Upper lobe of left lung (tissue), 6 donors: ENCODE measurements at regions not wholly inside any gene's neighbourhood (a gene's known extent, or its start where the extent isn't known, plus 50 kb on each side); places are given as distances from the start of the nearest gene placed in this dataset.

ENCODE experiments used
- ATAC-seq, 2 donors: fragments of 200-7000 bp; cut with Tn5 transposase; one replicate each; pipeline ENCODE4 v1.9.1; 2022; ENCODE audit warnings: mild to moderate bottlenecking in 2 of 2, moderate library complexity in 2 of 2; ENCODE audit not compliant: low FRiP score in 2 of 2
- DNase-seq, 2 donors: peaks; one replicate each; pipeline ENCODE4 v3.0.0-alpha.2; 2019 to 2020
- H3K27ac ChIP-seq, 4 donors: fragments of 200-600 bp; sonication (generic); one replicate each; pipeline ENCODE4 v1.5.1; 2016 to 2019
- H3K27me3 ChIP-seq, 4 donors: fragments of 200-600 bp; sonication (generic); one replicate each; pipeline ENCODE4 v1.5.1; 2017 to 2019
- H3K36me3 ChIP-seq, 4 donors: fragments of 200-600 bp; sonication (generic); one replicate each; pipeline ENCODE4 v1.5.1; 2016 to 2019
- H3K4me1 ChIP-seq, 4 donors: fragments of 200-600 bp; sonication (generic); one replicate each; pipeline ENCODE4 v1.5.1; 2018 to 2019
- H3K4me3 ChIP-seq, 4 donors: fragments of 200-600 bp; sonication (generic); one replicate each; pipeline ENCODE4 v1.5.1; 2017 to 2019; ENCODE audit warnings: mild to moderate bottlenecking in 2 of 4, moderate library complexity in 1 of 4
- H3K9me3 ChIP-seq, 4 donors: fragments of 200-600 bp; sonication (generic); one replicate each; pipeline ENCODE4 v1.5.1; 2018 to 2019
- CTCF ChIP-seq, 6 experiments: fragments of 450-650 bp in 4 of 6; fragments of 200-600 bp in 2 of 6; sonication (generic) in 2 of 6; IDR thresholded peaks; one replicate each; pipeline ENCODE4 v1.5.1; 2016 to 2019; ENCODE audit warnings: antibody characterized with exemption in 6 of 6
- EP300 ChIP-seq, 4 donors: sonication (generic); formaldehyde crosslinking; IDR thresholded peaks; one replicate each; pipeline ENCODE4 v1.5.1; 2017; ENCODE audit warnings: antibody characterized with exemption in 4 of 4, control low read depth in 2 of 4
- POLR2A ChIP-seq, 4 donors: fragments of 450-650 bp; IDR thresholded peaks; one replicate each; pipeline ENCODE4 v1.5.1; 2016 to 2017; ENCODE audit warnings: antibody characterized with exemption in 4 of 4, mild to moderate bottlenecking in 2 of 4
- POLR2AphosphoS5 ChIP-seq, 2 donors: sonication (generic); formaldehyde crosslinking; IDR thresholded peaks; one replicate each; pipeline ENCODE4 v1.5.1; 2017; ENCODE audit warnings: antibody characterized with exemption in 2 of 2
- WGBS, 2 donors: methylation state at CpG; one replicate each; pipeline ENCODE4 v1.1.5; 2017 to 2018; 5-methylcytosine and 5-hydroxymethylcytosine counted together
- donor health status: DM: no; HTN: no; CAD: no; lungs with moderate emphysema.
- donor health status: DM: no; HTN: yes; CAD: no; lungs with severe emphysema.

- Histone ChIP-seq H3K36me3 (no peaks in the 10 kb centered on the region), H3K4me1 (no peaks in the 10 kb centered on the region), H3K4me3 (no peak overlapping the region), H3K9me3 (no peaks in the 10 kb centered on the region), H3K27ac (no peak overlapping the region), H3K27me3 (no peaks in the 10 kb centered on the region)
- no peak for TF ChIP-seq POLR2AphosphoS5 (IDR thresholded peaks at IDR 0.05)
- no peak for TF ChIP-seq POLR2A (IDR thresholded peaks at IDR 0.05)
- TF ChIP-seq EP300 (IDR thresholded peaks at IDR 0.05) = no peak
- TF ChIP-seq CTCF (IDR thresholded peaks at IDR 0.05) = no peak
- ATAC-seq (no peak), DNase-seq (no peak)
- 43 to 53% methylated on average over 4 of the region's 4 CpGs for WGBS, 2 donors
Observed at GRCh38 chr2:4635289-4635688, 931.9 kb downstream of the DCDC2C start.

GRCh38 chr2:4653991-4654390, 950.6 kb downstream of the DCDC2C start:
- no peak overlapping the region for H3K4me3 ChIP-seq
- no peak for DNase-seq
- TF ChIP-seq EP300 (IDR thresholded peaks at IDR 0.05) (no peak), POLR2AphosphoS5 (IDR thresholded peaks at IDR 0.05) (no peak), CTCF (IDR thresholded peaks at IDR 0.05) (no peak), POLR2A (IDR thresholded peaks at IDR 0.05) (no peak)

GRCh38 chr2:4656326-4656725, 953.0 kb downstream of the DCDC2C start:
- Histone ChIP-seq H3K4me1 (no peaks in the 10 kb centered on the region), H3K27ac (no peak overlapping the region), H3K27me3 (no peaks in the 10 kb centered on the region), H3K4me3 (no peak overlapping the region), H3K36me3 (no peaks in the 10 kb centered on the region), H3K9me3 (no peaks in the 10 kb centered on the region)
- no peak for TF ChIP-seq CTCF (IDR thresholded peaks at IDR 0.05)
- TF ChIP-seq EP300 (IDR thresholded peaks at IDR 0.05) = no peak
- TF ChIP-seq POLR2A (IDR thresholded peaks at IDR 0.05) = no peak
- no peak for TF ChIP-seq POLR2AphosphoS5 (IDR thresholded peaks at IDR 0.05)
- WGBS, 2 donors = 85 to 89% methylated on average over 3 of the region's 3 CpGs
- ATAC-seq (no peak), DNase-seq (no peak)

More at GRCh38 chr2:4653991-4654390, 950.6 kb downstream of the DCDC2C start:
- no peak for ATAC-seq
- 83 to 91% methylated on average over 1 of the region's 1 CpG for WGBS, 2 donors
- H3K9me3 ChIP-seq = no peaks in the 10 kb centered on the region
- no peaks in the 10 kb centered on the region for H3K27me3 ChIP-seq
- H3K4me1 ChIP-seq = no peaks in the 10 kb centered on the region
- no peaks in the 10 kb centered on the region for H3K36me3 ChIP-seq
- H3K27ac ChIP-seq = no peak overlapping the region

GRCh38 chr2:4662161-4662779, 958.9 kb downstream of the DCDC2C start:
- DNase-seq (no peak), ATAC-seq (no peak)
- no peaks in the 10 kb centered on the region for H3K36me3 ChIP-seq
- H3K9me3 ChIP-seq = no peaks in the 10 kb centered on the region
- TF ChIP-seq EP300 (IDR thresholded peaks at IDR 0.05) = no peak
- TF ChIP-seq POLR2AphosphoS5 (IDR thresholded peaks at IDR 0.05) = no peak
- TF ChIP-seq POLR2A (IDR thresholded peaks at IDR 0.05) = no peak
- 43 to 61% methylated on average over 8 of the region's 8 CpGs for WGBS, 2 donors
- no peaks in the 10 kb centered on the region for H3K27me3 ChIP-seq
- no peaks in the 10 kb centered on the region for H3K4me1 ChIP-seq
- H3K4me3 ChIP-seq = no peak overlapping the region
- no peak overlapping the region for H3K27ac ChIP-seq

- 60 to 69% methylated on average over 4 of the region's 4 CpGs for WGBS, 2 donors
- no peak overlapping the region for H3K4me3 ChIP-seq
Observed at GRCh38 chr2:4668381-4668780, 965.0 kb downstream of the DCDC2C start.

More at GRCh38 chr2:4668381-4668780, 965.0 kb downstream of the DCDC2C start:
- H3K9me3 ChIP-seq = no peaks in the 10 kb centered on the region
- H3K36me3 ChIP-seq = no peaks in the 10 kb centered on the region
- DNase-seq = no peak
- no peaks in the 10 kb centered on the region for H3K4me1 ChIP-seq
- no peaks in the 10 kb centered on the region for H3K27me3 ChIP-seq
- no peak overlapping the region for H3K27ac ChIP-seq
- TF ChIP-seq POLR2A (IDR thresholded peaks at IDR 0.05) (no peak), POLR2AphosphoS5 (IDR thresholded peaks at IDR 0.05) (no peak), CTCF (IDR thresholded peaks at IDR 0.05) (no peak), EP300 (IDR thresholded peaks at IDR 0.05) (no peak)
- no peak for ATAC-seq
